ENCODE measurements at regions not wholly inside any gene's neighbourhood (a gene's known extent, or its start where the extent isn't known, plus 50 kb on each side); places are given as distances from the start of the nearest gene placed in this dataset.

GRCh38 chr10:10294881-10295529 is 722.7 kb upstream of the CELF2 start:
- Histone ChIP-seq H3K4me3 (ENCODE audit: low read depth in 1 of 3, low read length in 3 of 3) (no peak overlapping the region), H3K36me3 (ENCODE audit: control insufficient read depth in 4 of 4, insufficient read depth in 3 of 4, low read depth in 1 of 4, low read length in 3 of 4) (no peaks in the 10 kb centered on the region), H3K27ac (ENCODE audit: low read depth in 1 of 2, low read length in 2 of 2) (no peak overlapping the region), H3K27me3 (ENCODE audit: control insufficient read depth in 4 of 4, insufficient read depth in 4 of 4, low read length in 3 of 4) (no peaks in the 10 kb centered on the region), H3K9ac (ENCODE audit: low read depth in 1 of 2, low read length in 2 of 2) (no peak overlapping the region), H3K9me3 (ENCODE audit: control insufficient read depth in 4 of 4, low read length in 3 of 4) (no peaks in the 10 kb centered on the region), H3K4me1 (ENCODE audit: control insufficient read depth in 4 of 4, insufficient read depth in 4 of 4, low read length in 3 of 4) (no peaks in the 10 kb centered on the region)
- no peak for DNase-seq (ENCODE audit: low spot score)
- TF ChIP-seq ZBTB33 (IDR thresholded peaks at IDR 0.05) (no peak), ATF3 (IDR thresholded peaks at IDR 0.05) (no peak), SP1 (IDR thresholded peaks at IDR 0.05) (no peak), CTCF (IDR thresholded peaks at IDR 0.05; ENCODE audit: low read depth, low read length, missing input control) (no peak), RAD21 (IDR thresholded peaks at IDR 0.05) (no peak), YY1 (IDR thresholded peaks at IDR 0.05) (no peak), FOXA2 (IDR thresholded peaks at IDR 0.05) (no peak), NR2F2 (IDR thresholded peaks at IDR 0.05) (no peak), REST (IDR thresholded peaks at IDR 0.05) (no peak), MAX (IDR thresholded peaks at IDR 0.05) (no peak), HNF4A (conservative IDR thresholded peaks at IDR 0.05) (no peak), EGR1 (IDR thresholded peaks at IDR 0.05; ENCODE audit: low read depth in 2 of 2) (no peak), GABPA (IDR thresholded peaks at IDR 0.05 in 1 of 2, conservative IDR thresholded peaks at IDR 0.05 in 1 of 2) (no peak)
- 80% methylated on average over 29 of the region's 29 CpGs for WGBS

GRCh38 chr10:10295537-10295936 is 722.1 kb upstream of the CELF2 start:
- 69% methylated on average over 10 of the region's 10 CpGs for WGBS
- TF ChIP-seq EGR1 (IDR thresholded peaks at IDR 0.05; ENCODE audit: low read depth in 2 of 2) (no peak), CTCF (IDR thresholded peaks at IDR 0.05; ENCODE audit: low read depth, low read length, missing input control) (no peak), HNF4A (conservative IDR thresholded peaks at IDR 0.05) (no peak), TAF1 (conservative IDR thresholded peaks at IDR 0.05) (no peak), JUND (IDR thresholded peaks at IDR 0.05) (no peak), HNF4G (IDR thresholded peaks at IDR 0.05) (no peak), FOXA2 (IDR thresholded peaks at IDR 0.05) (no peak), MAX (IDR thresholded peaks at IDR 0.05) (no peak), FOXA1 (IDR thresholded peaks at IDR 0.05) (no peak), ATF3 (IDR thresholded peaks at IDR 0.05) (no peak), SP1 (IDR thresholded peaks at IDR 0.05) (no peak), YY1 (IDR thresholded peaks at IDR 0.05) (no peak), ZBTB33 (IDR thresholded peaks at IDR 0.05) (no peak)
- H3K4me3 ChIP-seq (ENCODE audit: low read depth in 1 of 3, low read length in 3 of 3) = no peak overlapping the region
- H3K9me3 ChIP-seq (ENCODE audit: control insufficient read depth in 4 of 4, low read length in 3 of 4) = no peaks in the 10 kb centered on the region
- no peak overlapping the region for H3K27ac ChIP-seq (ENCODE audit: low read depth in 1 of 2, low read length in 2 of 2)
- H3K27me3 ChIP-seq (ENCODE audit: control insufficient read depth in 4 of 4, insufficient read depth in 4 of 4, low read length in 3 of 4) = no peaks in the 10 kb centered on the region
- no peaks in the 10 kb centered on the region for H3K4me1 ChIP-seq (ENCODE audit: control insufficient read depth in 4 of 4, insufficient read depth in 4 of 4, low read length in 3 of 4)
- no peaks in the 10 kb centered on the region for H3K36me3 ChIP-seq (ENCODE audit: control insufficient read depth in 4 of 4, insufficient read depth in 3 of 4, low read depth in 1 of 4, low read length in 3 of 4)
- H3K9ac ChIP-seq (ENCODE audit: low read depth in 1 of 2, low read length in 2 of 2) = no peak overlapping the region
- no peak for DNase-seq (ENCODE audit: low spot score)
